GM18867 (cell line): ENCODE measurements at regions not wholly inside any gene's neighbourhood (a gene's known extent, or its start where the extent isn't known, plus 50 kb on each side); places are given as distances from the start of the nearest gene placed in this dataset.

Experiments used
- ATAC-seq: cut with Tn5 transposase; IDR thresholded peaks from one replicate; pipeline ENCODE4 v1.9.1; 2021; ENCODE audit warnings: mild to moderate bottlenecking, moderate library complexity; ENCODE audit not compliant: unreplicated experiment

DNA sequence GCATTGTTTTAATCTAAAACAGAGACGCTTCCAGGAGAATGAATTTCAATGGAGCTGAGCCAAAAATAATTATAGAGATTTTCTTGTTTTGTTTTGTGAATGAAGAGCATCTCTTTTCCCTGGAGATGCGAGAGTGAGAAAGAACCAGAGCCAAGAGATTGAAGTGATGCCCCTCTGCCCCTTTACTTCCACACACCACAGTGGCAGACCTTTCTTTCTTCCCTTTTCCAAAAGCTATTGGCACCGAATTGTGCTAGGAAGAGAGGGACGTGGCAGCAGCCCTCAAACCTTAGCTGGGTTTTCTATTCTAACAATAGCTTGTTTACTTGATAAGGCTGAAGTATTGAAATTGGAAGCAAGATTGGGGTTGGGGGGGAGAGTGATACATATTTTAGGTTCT is 133.0 kb upstream of the TMEM161B start:
- ATAC-seq = no peak

DNA sequence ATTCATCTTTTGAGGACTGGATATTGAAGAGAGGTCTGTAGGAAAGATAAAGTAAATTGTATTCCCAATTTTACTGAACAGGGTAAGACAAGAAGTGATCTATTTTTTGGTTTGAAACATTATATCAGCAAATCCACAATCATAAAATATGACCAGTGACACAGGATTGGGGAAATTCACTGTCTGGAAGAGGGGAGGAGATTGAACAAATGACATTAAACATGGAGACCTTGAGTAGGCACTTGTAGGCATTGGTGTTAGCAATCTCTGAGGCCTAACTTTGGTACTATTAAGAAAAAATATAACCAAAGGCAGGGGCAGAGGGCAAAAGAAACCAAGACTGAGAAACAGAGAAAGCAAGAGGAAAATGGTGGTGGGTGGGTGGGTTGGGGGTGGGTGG is 132.6 kb upstream of the TMEM161B start:
- no peak for ATAC-seq

DNA sequence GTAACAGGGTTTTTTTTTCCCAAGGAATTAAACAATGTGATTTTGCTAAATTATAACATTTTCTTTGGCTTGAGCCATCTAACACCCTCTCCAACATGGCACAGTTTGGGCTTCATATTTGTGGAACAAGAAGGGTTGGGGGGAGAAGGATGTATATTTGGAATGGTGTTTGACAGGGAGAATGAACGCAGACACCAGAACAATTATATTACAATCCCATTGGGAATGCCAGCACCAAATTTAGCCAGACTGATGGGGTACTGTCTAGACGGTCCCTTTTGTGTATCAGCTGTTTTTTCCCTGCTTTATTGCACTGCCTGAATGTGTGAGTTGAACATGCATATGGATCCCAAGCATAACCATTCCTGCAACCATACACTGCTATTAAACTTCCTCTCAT is 130.9 kb upstream of the TMEM161B start:
- no peak for ATAC-seq

DNA sequence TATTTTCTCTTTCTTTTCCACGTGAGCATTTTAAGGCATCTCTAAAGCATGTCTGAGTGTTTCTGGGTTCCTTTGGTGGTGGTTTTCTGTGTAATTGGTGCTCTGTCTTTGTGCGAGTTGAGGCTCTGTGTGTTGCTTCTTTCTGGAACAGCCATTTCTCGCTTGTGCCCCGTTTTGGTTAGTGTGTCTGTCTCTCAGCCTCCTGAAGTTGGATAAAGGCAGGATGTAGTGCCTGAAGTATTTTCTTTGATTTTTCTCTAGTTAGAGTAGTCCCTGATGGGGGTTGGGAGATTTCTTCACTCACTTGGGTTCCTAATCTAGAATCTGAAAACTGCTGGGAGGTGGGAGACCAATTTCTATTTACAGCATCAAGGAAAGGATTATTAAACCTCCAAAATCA is 129.7 kb upstream of the TMEM161B start:
- no peak for ATAC-seq

DNA sequence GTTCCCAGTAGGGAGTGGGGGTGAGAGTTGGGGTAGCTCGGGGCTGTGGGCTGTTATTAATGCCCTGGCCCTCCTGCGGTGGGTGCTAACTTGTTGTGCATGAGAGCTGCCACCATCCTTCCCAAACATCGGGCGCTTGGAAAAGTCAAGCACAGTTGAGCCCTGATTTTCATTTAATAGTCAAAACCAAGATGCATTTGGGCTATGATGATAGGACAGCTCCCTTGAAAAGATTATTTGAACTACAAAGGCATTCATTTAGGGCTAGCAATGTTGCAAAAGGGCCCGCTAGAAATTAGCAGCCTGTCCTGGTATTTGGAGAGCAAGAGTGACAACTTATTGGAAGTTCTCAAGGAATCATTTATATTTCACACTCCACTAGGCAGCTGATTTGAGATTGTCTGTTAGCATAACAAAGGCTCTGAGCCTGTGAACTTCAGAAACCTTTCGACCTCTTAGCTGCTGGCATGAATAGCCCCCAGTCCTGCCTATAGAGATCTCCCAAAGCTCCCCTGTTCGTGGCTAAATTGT is 128.2 kb upstream of the TMEM161B start:
- ATAC-seq = no peak

DNA sequence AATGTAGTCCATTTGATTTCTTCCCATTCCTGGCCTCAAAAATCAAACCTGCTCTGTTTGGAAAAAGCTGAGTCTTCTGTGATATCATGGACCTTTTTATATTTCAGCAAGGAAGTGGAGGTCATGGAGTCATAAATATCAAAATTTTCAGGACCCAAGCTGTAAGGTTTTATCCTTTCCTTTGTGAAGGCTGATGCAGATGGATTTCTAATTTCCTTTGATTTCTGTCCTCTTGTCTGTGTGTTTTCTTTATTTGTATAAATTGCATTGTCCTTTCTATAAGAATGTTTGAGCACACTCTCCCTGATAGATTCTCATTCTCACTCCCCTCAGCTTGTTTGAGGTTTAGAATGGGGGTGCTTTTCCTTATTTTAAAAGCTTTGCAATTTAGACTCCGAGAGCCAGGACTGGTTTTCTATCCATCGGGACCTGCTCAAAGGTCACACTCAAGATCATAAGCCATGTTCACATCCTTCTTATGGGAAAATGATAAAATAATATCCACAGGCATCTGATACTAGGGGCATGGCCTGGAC is 127.4 kb upstream of the TMEM161B start:
- no peak for ATAC-seq

DNA sequence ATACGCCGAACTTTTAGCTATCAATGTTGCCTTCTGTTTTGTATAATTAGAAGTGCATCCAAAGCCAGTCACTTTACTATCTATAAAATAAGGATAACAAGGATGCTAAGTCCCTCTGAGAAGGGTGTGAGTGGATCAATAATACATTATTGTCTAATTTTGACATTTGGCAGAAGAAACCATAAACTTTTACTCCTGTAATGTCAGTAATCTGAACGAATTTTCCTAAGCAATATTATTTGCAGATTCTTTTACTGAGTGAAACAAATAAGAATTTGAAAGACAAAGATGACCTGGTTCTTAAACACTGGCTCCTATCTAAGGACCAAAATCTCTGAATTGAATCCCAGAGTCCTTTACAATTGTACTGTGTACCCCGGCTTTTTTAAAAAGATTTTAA is 126.6 kb upstream of the TMEM161B start:
- ATAC-seq = no peak

DNA sequence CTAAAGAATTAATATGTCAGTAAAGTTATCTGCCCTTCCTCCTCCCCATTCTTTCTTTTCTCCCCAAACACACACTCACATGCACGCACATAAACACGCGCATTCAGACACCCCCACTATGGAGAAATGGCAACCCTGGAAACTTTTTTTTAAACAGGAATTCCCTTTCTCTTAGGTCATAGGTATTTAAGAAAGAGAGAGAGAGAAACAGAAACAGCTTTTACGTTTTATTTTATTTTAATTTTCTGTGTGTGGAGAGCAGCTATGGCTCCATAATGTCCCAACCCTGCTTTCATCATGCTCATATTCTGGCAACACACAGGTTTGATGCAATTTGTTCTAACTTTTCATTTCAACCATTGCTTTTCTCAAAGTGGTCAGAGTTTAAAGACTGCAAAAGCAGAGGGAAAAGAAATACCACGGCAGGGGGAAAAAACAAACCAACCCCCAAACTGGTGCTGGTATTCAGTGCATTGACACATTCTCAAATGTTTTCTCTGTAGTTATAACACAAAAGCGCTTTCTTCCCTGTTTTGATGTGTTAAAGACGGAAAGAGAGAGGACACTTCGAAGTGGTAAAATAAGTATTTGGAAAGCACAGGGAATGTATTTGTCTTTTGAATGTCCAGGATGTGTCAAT is 126.0 kb upstream of the TMEM161B start:
- ATAC-seq = no peak

DNA sequence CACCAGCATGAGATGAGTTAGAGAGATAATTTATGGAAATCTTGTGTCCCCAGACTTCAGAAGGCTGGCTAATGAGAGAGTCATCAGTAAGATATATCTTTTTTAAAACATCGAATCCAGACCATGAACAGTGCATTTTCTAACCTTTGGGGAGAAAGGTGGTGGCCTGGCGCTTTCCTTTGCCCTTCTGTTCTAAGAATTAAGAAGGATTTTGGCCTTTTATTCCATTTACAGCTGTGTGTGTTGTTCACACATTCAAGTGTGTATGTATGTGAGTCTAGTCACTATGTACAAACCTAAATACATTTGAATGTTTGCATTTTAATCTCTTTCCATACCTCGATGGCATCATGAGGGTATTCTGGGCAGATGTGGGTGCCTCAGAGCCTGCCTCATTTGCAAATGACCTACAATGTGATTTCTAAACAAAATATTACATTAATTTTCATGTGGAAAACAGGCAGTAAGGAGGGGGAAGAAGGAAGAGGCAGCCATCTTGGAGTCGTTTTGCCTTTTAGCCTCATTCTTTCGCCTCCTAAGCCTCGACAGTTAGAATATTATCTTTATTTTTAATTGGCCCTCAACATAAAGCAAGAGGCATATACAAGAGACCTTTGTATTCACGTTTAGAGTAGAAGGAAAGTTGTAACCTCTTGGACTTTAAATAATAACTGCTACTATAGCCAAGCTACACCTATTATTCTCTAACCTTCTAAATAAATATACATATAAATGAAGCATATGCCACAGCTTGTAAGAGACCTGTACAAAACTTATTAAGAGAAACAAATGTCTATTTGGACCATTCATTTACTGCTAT is 125.3 kb upstream of the TMEM161B start:
- no peak for ATAC-seq

DNA sequence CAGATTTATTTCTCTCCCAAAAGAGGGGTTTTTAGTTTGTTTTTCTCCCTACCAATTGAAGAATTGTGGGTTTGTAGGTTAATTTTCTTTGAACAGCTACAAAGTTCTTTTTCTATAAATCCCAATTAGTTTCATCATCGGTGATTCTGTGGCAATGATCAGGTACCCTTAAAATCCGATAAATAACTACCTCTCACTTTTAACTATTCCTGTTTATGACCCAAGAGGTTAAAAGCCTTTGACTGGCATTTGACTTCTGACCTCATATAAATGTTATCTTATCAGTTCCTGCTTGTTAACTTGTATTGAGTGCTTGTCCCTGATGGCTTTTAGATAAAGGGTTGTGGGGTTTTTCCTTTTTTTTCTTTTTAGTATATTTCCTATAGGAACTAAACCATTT is 124.4 kb upstream of the TMEM161B start:
- no peak for ATAC-seq

DNA sequence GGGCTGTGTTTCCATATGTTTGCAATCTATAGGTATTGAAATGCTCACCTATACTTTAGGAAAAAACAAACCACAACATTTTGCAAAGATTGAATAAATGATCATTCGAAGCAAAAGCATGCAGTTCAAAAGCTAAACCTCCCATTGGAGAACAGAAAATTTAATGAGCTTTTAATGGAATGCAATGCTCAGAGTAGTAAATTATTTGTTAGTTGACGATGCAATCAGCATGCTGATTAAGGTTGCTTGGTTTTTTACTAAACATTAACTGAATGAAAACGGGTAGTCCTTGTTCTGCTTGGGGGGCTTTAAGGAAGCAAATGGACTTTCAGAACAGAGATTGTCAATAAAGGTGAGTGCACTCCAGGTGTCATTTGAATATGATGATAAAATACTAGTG is 123.3 kb upstream of the TMEM161B start:
- no peak for ATAC-seq

DNA sequence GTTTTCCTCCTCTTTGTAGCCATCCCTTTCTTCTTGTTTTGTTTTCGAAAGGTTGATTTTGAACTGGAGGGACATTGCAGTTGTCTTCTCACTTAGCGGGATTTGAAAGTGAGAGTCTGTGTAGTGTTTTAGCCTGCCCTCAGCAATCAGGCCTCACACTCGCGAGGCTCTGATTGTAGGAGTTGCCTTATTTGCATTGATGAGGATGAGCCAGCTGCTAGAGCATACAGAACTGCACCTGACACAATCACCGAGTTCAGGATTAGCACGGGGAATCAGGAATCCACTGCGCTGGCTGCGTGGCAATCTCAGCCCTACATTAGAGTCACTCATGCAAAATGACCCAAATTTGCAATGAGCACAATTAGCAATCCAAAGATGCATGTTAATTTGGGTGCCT is 122.5 kb upstream of the TMEM161B start:
- ATAC-seq = no peak

DNA sequence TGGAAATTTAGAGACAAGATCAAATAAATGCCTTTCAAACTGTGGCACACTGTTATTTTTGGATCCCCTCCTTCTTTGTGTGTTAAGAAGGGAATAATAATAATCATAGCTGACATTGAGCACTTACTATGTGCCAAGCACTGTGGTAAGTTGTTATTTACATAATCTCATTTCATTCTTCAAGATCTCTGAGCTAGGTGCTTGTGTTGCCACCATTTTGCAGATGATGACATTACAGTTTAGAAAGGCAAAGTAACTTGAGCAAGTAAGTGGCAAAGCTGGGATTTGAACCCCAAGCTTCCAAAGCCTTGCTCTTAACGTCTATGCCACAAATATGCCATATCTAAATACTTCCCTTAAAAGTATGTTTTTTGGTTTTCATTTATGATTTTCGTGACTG is 121.8 kb upstream of the TMEM161B start:
- ATAC-seq = no peak

DNA sequence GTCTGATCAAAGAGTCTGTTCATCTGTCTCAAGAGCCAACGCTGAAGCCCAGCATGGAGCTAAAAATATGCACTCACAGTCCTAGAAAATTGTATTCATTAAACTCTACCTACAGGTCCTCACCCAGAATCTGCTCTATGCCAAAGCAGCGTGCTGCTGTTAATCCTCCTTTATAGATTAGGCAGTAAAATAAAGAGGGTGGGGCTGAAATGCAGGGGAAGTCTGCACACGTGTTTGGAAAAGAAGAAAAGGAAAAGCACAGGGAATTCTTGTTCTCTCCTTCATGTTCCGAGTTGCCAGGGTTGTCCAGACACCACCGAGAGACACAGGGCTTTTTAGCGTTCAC is 121.4 kb upstream of the TMEM161B start:
- no peak for ATAC-seq

DNA sequence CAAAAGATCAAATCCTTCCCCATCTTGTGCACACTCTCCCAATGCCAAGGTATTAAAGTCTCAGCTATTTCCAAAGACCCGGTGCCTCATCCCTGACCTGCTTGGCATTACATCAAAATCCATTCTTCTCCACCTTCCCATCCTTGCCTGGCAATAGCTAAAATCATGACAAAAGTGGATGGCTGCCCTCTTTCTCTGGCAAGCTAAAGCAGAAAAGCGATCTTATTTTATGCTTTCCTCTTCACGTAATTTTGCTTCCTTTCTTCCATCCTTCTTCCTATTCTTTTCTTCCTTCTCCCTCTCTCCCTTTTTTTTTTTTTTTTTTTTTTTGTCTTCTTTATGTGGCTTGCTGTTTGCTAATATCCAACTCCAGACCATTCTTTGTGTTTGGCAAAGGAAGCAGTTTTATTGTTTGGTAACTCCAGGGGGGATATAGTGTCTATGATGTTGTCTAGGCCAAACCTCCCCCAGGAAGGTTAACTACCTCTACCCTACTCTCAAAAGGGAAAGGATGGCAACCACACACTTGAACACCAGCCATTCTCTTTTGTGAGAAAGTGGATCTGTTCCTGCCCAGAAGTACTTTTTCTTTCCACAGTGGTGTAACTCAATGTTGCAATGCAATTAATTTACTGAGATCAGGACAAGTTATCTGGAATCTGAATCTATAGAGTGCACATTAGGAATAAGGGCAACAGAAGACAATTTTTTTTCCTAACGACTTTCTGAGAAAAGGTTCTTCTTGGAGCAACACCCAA is 120.9 kb upstream of the TMEM161B start:
- no peak for ATAC-seq

DNA sequence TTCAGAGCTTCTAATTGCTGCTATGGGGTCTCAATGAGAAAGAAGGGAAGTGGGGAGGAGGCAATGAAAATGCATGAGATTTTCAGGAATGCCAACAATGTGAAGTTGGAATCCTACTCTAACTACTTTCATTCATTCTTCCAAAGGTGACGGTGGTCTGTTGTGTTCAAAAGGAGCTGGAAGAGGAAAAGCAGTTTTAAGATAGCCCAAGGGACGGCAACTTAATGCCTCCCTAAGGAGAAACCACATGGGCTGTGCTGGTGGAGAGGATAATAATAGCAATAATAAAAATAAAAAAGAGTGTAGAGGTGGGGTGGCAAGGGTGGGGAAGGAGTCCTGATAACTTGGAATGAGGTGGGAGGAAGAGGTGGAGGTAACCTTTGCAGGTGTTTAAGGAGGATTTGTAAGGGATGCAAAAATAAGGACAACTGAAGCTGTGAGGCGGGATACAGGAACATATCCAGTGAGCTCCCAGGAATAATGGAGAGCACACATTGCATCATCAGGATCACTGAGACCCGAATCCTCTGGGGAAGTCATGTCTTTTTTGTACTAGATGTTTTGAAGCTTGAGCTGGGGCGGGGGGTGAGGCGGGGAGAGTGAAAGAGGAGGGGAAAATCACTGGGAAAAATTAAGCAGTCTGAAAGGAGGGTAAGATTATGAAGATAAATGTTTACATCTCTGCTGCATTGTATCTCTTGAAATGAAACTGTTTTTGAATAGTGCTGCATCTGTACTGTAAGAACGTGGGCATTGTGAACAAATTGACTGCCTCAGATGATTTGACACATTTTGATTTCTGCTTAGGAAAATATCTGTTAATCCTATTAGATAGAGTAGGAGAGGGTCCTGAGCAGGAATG is 120.1 kb upstream of the TMEM161B start:
- no peak for ATAC-seq

DNA sequence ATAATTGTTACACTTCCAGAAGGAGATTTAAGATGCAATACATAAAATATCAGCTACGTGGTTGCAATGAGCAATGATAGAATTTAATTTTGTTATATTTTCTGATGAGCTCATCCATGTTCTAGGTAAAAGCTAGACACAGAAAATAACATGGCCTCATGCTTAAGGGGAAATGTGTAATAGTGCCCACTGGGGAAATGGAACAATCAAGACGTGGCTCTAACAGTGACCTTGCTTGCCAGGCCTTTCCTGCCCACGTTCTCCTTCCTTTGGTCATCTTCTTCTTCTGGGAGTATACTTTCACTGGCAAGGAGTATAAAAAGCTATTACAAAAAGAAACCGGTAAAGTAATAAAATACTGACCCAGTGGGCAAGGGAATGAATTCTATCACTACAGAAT is 116.2 kb upstream of the TMEM161B start:
- no peak for ATAC-seq

DNA sequence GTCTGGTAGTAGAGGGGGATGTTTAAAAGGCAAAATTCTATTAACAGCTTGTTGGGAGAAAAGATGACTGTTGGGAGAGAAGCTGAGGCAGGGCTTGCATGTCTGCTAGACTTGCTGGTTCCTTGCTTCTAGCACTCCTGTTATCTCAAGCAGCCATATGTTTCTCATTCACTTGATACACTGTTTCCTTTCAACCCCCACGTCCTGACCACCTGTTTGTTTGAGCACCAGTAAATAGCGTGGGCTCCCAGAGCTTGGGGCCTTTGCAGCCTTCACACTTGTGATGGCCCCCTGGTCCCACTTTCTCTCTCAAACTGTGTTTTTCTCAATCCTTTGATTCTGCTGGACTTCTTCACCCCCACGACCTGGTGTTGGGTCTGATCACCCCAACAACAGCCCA is 111.7 kb upstream of the TMEM161B start:
- no peak for ATAC-seq

DNA sequence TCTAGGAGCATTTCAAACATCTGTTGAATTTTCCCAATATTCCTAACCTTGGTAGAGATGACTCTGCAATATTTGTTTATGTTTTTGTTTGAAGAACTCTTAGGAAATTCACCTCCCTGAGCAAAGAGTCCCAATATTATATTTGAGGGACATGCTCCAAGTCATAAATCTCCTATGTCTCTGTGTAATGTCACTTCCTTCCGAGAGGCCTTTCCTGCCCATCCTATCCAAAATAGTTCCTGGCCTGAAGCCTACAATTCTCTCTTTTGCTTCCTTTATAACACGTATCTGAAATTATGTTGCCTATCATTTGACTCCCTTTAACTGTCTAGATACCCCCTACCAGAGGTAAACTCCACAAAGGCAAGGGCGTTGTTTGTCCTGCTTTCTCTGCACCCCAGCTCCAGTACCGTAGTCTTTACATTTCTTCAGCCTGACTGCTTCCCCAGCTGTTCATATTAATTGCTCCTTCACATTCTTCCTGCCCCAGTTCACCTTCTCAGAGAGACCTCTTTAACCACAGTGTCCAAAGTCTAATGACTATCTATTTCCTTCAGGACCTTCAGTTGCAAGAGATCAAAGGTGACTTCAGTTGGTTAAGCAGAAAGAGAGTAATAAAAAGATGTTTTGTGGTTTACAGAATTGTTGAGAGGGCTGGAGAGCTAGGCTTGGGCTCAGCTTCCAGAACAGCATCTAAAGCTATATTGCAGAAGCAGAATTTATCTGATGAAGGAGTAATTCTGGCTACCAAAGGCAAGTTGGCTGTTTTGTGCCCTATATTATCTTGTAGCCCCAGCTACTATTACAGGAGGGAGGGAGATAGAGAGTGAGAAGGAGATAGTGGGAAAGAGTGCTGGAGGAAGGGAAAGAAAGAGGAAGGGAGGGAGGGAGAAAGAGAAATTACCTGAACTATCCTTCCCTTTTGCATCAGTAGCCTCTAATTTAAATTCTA is 109.3 kb upstream of the TMEM161B start:
- no peak for ATAC-seq

DNA sequence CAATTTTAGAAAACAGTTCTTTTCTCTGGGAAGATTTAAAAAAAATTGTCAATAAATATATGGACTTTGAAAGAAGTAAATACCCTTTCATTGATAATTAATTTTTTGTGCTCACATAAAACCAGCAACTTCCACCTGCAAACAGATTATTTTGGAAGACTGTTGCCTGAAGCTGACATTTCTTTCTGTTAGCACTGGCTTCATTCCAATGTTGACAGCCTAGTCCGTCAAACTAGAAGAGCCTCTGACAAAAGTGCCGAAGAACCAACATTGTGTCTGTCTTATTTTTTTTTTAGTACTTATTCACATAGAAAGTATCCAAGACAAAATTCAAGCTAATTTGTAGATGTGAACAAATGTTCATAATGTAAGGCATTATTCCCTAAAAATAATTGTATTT is 108.6 kb upstream of the TMEM161B start:
- no peak for ATAC-seq
